ENCODE measurements at regions not wholly inside any gene's neighbourhood (a gene's known extent, or its start where the extent isn't known, plus 50 kb on each side); places are given as distances from the start of the nearest gene placed in this dataset.

- H3K4me3 ChIP-seq (ENCODE audit: control insufficient read depth, low read depth, low read length) = no peak overlapping the region
- TF ChIP-seq CTCF (IDR thresholded peaks at IDR 0.05; ENCODE audit: control insufficient read depth, insufficient read depth, low read depth, low read length, missing control alignments) = no peak
- DNase-seq (ENCODE audit: low read depth) = no peak
These were observed 1563.4 kb downstream of the C4orf33 start for GRCh38 chr4:130659320-130659719.

GRCh38 chr4:130668859-130669258 lies 1572.9 kb downstream of the C4orf33 start:
- no peak for DNase-seq (ENCODE audit: low read depth)
- H3K4me3 ChIP-seq (ENCODE audit: control insufficient read depth, low read depth, low read length) = no peak overlapping the region
- TF ChIP-seq CTCF (IDR thresholded peaks at IDR 0.05; ENCODE audit: control insufficient read depth, insufficient read depth, low read depth, low read length, missing control alignments) = no peak

DNA sequence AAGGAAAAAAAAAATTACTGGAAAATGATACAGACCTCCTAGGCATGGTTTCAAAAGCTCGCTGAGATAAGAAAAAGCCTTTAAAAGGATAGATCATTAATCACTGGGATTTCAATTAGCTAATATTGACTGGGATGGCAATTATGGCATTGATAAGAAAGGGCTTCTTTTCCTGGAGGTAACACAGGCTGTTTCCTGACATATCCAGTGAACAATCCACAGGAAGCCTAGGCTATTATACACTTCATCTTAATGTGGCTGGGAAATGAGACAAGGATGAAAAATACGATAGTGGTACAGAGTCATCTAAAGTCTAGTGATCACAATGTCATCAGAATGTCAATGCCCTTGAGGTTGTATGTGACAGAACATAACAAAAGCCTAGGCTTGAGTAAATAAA lies 1579.3 kb downstream of the C4orf33 start:
- DNase-seq (ENCODE audit: low read depth) = no peak
- no peak for TF ChIP-seq CTCF (IDR thresholded peaks at IDR 0.05; ENCODE audit: control insufficient read depth, insufficient read depth, low read depth, low read length, missing control alignments)
- no peak overlapping the region for H3K4me3 ChIP-seq (ENCODE audit: control insufficient read depth, low read depth, low read length)

DNA sequence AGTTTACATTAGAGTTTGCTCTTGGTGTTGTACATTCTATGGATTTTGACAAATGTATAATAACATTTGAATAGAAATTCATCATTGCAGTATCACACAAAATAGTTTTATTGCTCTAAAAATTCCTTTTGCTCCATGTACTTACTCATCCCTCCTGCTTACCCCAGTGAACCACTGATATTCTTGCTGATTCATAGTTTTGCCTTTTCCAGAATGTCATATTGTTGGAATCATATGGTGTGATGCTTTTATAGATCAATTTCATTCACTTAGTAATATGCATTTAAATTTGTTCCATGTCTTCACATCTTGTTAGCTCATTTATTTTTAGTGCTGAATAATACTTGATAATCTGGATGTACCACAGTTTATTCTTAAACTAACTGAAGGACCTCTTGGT lies 1593.2 kb downstream of the C4orf33 start:
- H3K4me3 ChIP-seq (ENCODE audit: control insufficient read depth, low read depth, low read length) = no peak overlapping the region
- DNase-seq (ENCODE audit: low read depth) = no peak
- no peak for TF ChIP-seq CTCF (IDR thresholded peaks at IDR 0.05; ENCODE audit: control insufficient read depth, insufficient read depth, low read depth, low read length, missing control alignments)

DNA sequence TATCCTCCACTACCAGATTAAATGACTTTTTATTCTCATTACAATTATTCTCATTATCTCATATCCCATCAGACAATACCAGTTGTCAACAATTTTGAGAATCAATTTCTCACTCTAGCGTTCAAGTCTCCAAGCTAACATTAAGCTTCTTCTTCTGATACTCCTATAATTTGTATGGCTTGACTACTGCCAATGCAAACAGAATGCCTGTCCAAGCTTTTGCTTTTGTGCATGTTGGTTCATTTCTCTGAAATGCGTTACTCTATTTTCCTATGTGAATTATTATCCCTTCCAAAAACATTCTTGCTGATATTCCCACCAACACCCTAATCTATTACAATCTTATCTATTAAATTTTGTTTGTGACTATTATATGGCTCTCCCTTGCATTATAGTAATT lies 1602.3 kb downstream of the C4orf33 start:
- TF ChIP-seq CTCF (IDR thresholded peaks at IDR 0.05; ENCODE audit: control insufficient read depth, insufficient read depth, low read depth, low read length, missing control alignments) = no peak
- no peak for DNase-seq (ENCODE audit: low read depth)
- no peak overlapping the region for H3K4me3 ChIP-seq (ENCODE audit: control insufficient read depth, low read depth, low read length)

- no peak for DNase-seq (ENCODE audit: low read depth)
- TF ChIP-seq CTCF (IDR thresholded peaks at IDR 0.05; ENCODE audit: control insufficient read depth, insufficient read depth, low read depth, low read length, missing control alignments) = no peak
- no peak overlapping the region for H3K4me3 ChIP-seq (ENCODE audit: control insufficient read depth, low read depth, low read length)
These were observed 1603.1 kb downstream of the C4orf33 start for GRCh38 chr4:130699004-130699403.
